Tibial nerve (tissue), 4 donors: ENCODE measurements at regions not wholly inside any gene's neighbourhood (a gene's known extent, or its start where the extent isn't known, plus 50 kb on each side); places are given as distances from the start of the nearest gene placed in this dataset.

ENCODE experiments used
- DNase-seq, 2 donors: peaks; one replicate each; pipeline ENCODE4 v3.0.0-alpha.2; 2019; ENCODE audit warnings: low spot score in 2 of 2
- H3K27ac ChIP-seq, 4 donors: fragments of 200-600 bp; sonication (generic) in 3 of 4; one replicate each; pipeline ENCODE4 v1.5.1; 2017 to 2019; ENCODE audit warnings: mild to moderate bottlenecking in 1 of 4
- H3K27me3 ChIP-seq, 2 donors: fragments of 200-600 bp; sonication (generic) in 1 of 2; one replicate each; pipeline versions ENCODE4 v1.5.1 to v1.6.0; 2017 to 2019
- H3K36me3 ChIP-seq, 3 donors: fragments of 200-600 bp; sonication (generic); one replicate each; pipeline ENCODE4 v1.5.1; 2018 to 2019
- H3K4me1 ChIP-seq, 4 donors: fragments of 200-600 bp; sonication (generic) in 3 of 4; one replicate each; pipeline ENCODE4 v1.5.1; 2017 to 2019
- H3K4me3 ChIP-seq, 4 donors: fragments of 200-600 bp; sonication (generic) in 3 of 4; one replicate each; pipeline ENCODE4 v1.5.1; 2017 to 2019; ENCODE audit warnings: mild to moderate bottlenecking in 1 of 4, moderate library complexity in 1 of 4
- H3K9me3 ChIP-seq, 4 donors: fragments of 200-600 bp; sonication (generic) in 3 of 4; one replicate each; pipeline ENCODE4 v1.5.1; 2017 to 2019
- CTCF ChIP-seq, 5 experiments: fragments of 200-600 bp in 3 of 5; fragments of 450-650 bp in 2 of 5; sonication (generic) in 3 of 5; IDR thresholded peaks; one replicate each; pipeline ENCODE4 v1.5.1; 2016 to 2019; ENCODE audit warnings: antibody characterized with exemption in 5 of 5, mild to moderate bottlenecking in 3 of 5, moderate library complexity in 2 of 5
- EP300 ChIP-seq, 2 donors: sonication (generic); formaldehyde crosslinking; IDR thresholded peaks; one replicate each; pipeline ENCODE4 v1.6.1; 2017; ENCODE audit warnings: antibody characterized with exemption in 2 of 2, mild to moderate bottlenecking in 1 of 2
- POLR2A ChIP-seq, 2 donors: fragments of 450-650 bp; IDR thresholded peaks; one replicate each; pipeline ENCODE4 v1.6.1; 2017; ENCODE audit warnings: antibody characterized with exemption in 2 of 2, mild to moderate bottlenecking in 2 of 2, moderate library complexity in 2 of 2
- WGBS, 2 donors: methylation state at CpG; one replicate each; pipeline ENCODE4 v1.1.5; 2018; 5-methylcytosine and 5-hydroxymethylcytosine counted together

GRCh38 chr18:25446972-25447371 is 95.0 kb upstream of the ZNF521 start:
- 37 to 51% methylated on average over 3 of the region's 3 CpGs for WGBS, 2 donors

GRCh38 chr18:25445430-25445829 is 93.5 kb upstream of the ZNF521 start:
- WGBS, 2 donors = 82 to 85% methylated on average over 5 of the region's 5 CpGs
- no peaks in the 10 kb centered on the region for H3K27me3 ChIP-seq
- H3K4me1 ChIP-seq = no peaks in the 10 kb centered on the region
- TF ChIP-seq CTCF (IDR thresholded peaks at IDR 0.05) (no peak), EP300 (IDR thresholded peaks at IDR 0.05) (no peak), POLR2A (IDR thresholded peaks at IDR 0.05) (no peak)
- H3K27ac ChIP-seq = no peak overlapping the region
- no peak for DNase-seq
- H3K4me3 ChIP-seq = no peak overlapping the region
- H3K36me3 ChIP-seq = no peaks in the 10 kb centered on the region
- H3K9me3 ChIP-seq = no peaks in the 10 kb centered on the region

More at GRCh38 chr18:25446972-25447371, 95.0 kb upstream of the ZNF521 start:
- Histone ChIP-seq H3K27ac (no peak overlapping the region), H3K9me3 (peaks cover 0 to 14% (median 0%) of the 10 kb centered on the region in 4 donors), H3K36me3 (no peaks in the 10 kb centered on the region), H3K4me1 (no peaks in the 10 kb centered on the region), H3K4me3 (no peak overlapping the region), H3K27me3 (no peaks in the 10 kb centered on the region)
- DNase-seq = no peak
- TF ChIP-seq CTCF (IDR thresholded peaks at IDR 0.05) (no peak), EP300 (IDR thresholded peaks at IDR 0.05) (no peak), POLR2A (IDR thresholded peaks at IDR 0.05) (no peak)

DNA sequence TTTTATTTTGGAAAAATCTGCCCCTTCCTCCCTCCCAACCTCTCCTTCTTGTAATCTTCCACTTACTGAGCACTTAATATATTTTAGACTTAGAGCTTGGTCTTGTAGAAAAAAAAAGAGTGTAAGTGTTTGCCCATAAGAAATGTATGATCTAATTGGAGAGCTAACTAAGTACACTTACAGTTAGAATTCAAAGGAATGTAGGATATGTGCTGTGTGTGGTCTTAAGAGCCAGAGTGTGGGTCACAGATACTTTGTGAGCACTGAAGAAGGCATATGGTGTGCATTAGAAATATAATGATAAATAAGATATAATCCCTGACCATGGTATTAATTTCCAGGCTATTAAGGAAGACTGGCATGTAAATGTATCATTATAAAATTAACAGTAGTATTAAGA is 91.8 kb upstream of the ZNF521 start:
- no peak for TF ChIP-seq POLR2A (IDR thresholded peaks at IDR 0.05)
- TF ChIP-seq CTCF (IDR thresholded peaks at IDR 0.05) = no peak
- TF ChIP-seq EP300 (IDR thresholded peaks at IDR 0.05) = no peak
- DNase-seq = no peak

GRCh38 chr18:25435149-25435782 is 83.3 kb upstream of the ZNF521 start:
- no peak overlapping the region for H3K27ac ChIP-seq
- H3K9me3 ChIP-seq = no peaks in the 10 kb centered on the region
- H3K36me3 ChIP-seq = no peaks in the 10 kb centered on the region
- WGBS, 2 donors = 87 to 88% methylated on average over 3 of the region's 3 CpGs
- no peaks in the 10 kb centered on the region for H3K4me1 ChIP-seq
- H3K4me3 ChIP-seq = no peak overlapping the region
- H3K27me3 ChIP-seq = no peaks in the 10 kb centered on the region
- DNase-seq = no peak
- TF ChIP-seq POLR2A (IDR thresholded peaks at IDR 0.05) (no peak), CTCF (IDR thresholded peaks at IDR 0.05) (no peak), EP300 (IDR thresholded peaks at IDR 0.05) (no peak)

More for the DNA sequence above, 91.8 kb upstream of the ZNF521 start:
- no peaks in the 10 kb centered on the region for H3K9me3 ChIP-seq
- no peak overlapping the region for H3K4me3 ChIP-seq
- H3K36me3 ChIP-seq = no peaks in the 10 kb centered on the region
- H3K27ac ChIP-seq = no peak overlapping the region
- no peaks in the 10 kb centered on the region for H3K27me3 ChIP-seq
- H3K4me1 ChIP-seq = no peaks in the 10 kb centered on the region

GRCh38 chr18:25434745-25435144 is 82.8 kb upstream of the ZNF521 start:
- Histone ChIP-seq H3K36me3 (no peaks in the 10 kb centered on the region), H3K4me3 (no peak overlapping the region), H3K9me3 (no peaks in the 10 kb centered on the region), H3K4me1 (no peaks in the 10 kb centered on the region), H3K27me3 (no peaks in the 10 kb centered on the region), H3K27ac (no peak overlapping the region)
- TF ChIP-seq EP300 (IDR thresholded peaks at IDR 0.05) (no peak), CTCF (IDR thresholded peaks at IDR 0.05) (no peak), POLR2A (IDR thresholded peaks at IDR 0.05) (no peak)
- WGBS, 2 donors = 82 to 88% methylated on average over 2 of the region's 2 CpGs
- no peak for DNase-seq
